Keratinocyte (primary cell): ENCODE measurements at regions not wholly inside any gene's neighbourhood (a gene's known extent, or its start where the extent isn't known, plus 50 kb on each side); places are given as distances from the start of the nearest gene placed in this dataset.

Experiments used
- DNase-seq: peaks from one replicate; pipeline ENCODE4 v3.0.0-alpha.2; 2011; ENCODE audit warnings: low read depth, missing footprints, low spot score
- FAIRE-seq: peaks from 2 replicates; lab custom pipeline; 2011; peaks lifted over from hg19 to GRCh38; lab: Jason Lieb, UNC
- H2AFZ ChIP-seq: 2 replicates; pipeline ENCODE4 v1.6.0; 2012; ENCODE audit warnings: low read length, control low read depth, inconsistent platforms; ENCODE audit not compliant: control insufficient read depth
- H3K27ac ChIP-seq: 2 replicates; pipeline ENCODE4 v1.5.1; 2011; ENCODE audit warnings: low read length; ENCODE audit not compliant: control insufficient read depth, insufficient read depth
- H3K27me3 ChIP-seq: 3 replicates; pipeline ENCODE4 v1.6.0; 2011; ENCODE audit warnings: low read length; ENCODE audit not compliant: control insufficient read depth, insufficient read depth; ENCODE audit errors: extremely low read depth
- H3K36me3 ChIP-seq, 2 experiments: 2 replicates in 1 of 2; 3 replicates in 1 of 2; pipeline ENCODE4 v1.5.1; 2011; ENCODE audit warnings: low read length in 2 of 2, mild to moderate bottlenecking in 1 of 2; ENCODE audit not compliant: control insufficient read depth in 2 of 2, insufficient read depth in 2 of 2; ENCODE audit errors: extremely low read depth in 1 of 2
- H3K4me1 ChIP-seq: 3 replicates; pipeline ENCODE4 v1.5.1; 2011; ENCODE audit warnings: low read length; ENCODE audit not compliant: control insufficient read depth, insufficient read depth; ENCODE audit errors: extremely low read depth
- H3K4me2 ChIP-seq: 3 replicates; pipeline ENCODE4 v1.6.0; 2011; ENCODE audit warnings: low read depth, low read length; ENCODE audit not compliant: control insufficient read depth, insufficient read depth; ENCODE audit errors: extremely low read depth
- H3K4me3 ChIP-seq, 3 experiments: fragments of 200-600 bp in 1 of 3; sonication (generic) in 1 of 3; 2 replicates in 2 of 3; 3 replicates in 1 of 3; pipeline ENCODE4 v1.5.1; 2011 to 2016; ENCODE audit warnings: low read length in 3 of 3, mild to moderate bottlenecking in 3 of 3, control low read depth in 2 of 3, inconsistent platforms in 1 of 3, low read depth in 1 of 3, mixed read lengths in 1 of 3, mixed run types in 1 of 3, moderate library complexity in 1 of 3; ENCODE audit not compliant: control insufficient read depth in 2 of 3, insufficient read depth in 2 of 3; ENCODE audit errors: extremely low read depth in 1 of 3
- H3K79me2 ChIP-seq: 2 replicates; pipeline ENCODE4 v1.6.0; 2012; ENCODE audit warnings: low read length; ENCODE audit not compliant: control insufficient read depth, insufficient read depth
- H3K9ac ChIP-seq: 3 replicates; pipeline ENCODE4 v1.6.0; 2011; ENCODE audit warnings: low read length; ENCODE audit not compliant: control insufficient read depth, insufficient read depth; ENCODE audit errors: extremely low read depth
- H3K9me1 ChIP-seq: 3 replicates; pipeline ENCODE4 v1.6.0; 2011; ENCODE audit warnings: low read length; ENCODE audit not compliant: control insufficient read depth, insufficient read depth; ENCODE audit errors: extremely low read depth
- H3K9me3 ChIP-seq: 2 replicates; pipeline ENCODE4 v1.5.1; 2012; ENCODE audit warnings: low read depth, low read length; ENCODE audit not compliant: control insufficient read depth
- H4K20me1 ChIP-seq: 3 replicates; pipeline ENCODE4 v1.6.0; 2011; ENCODE audit warnings: low read length; ENCODE audit not compliant: control insufficient read depth, insufficient read depth; ENCODE audit errors: extremely low read depth
- EZH2 ChIP-seq: IDR thresholded peaks from one replicate; pipeline ENCODE4 v1.6.1; 2012; ENCODE audit warnings: inconsistent platforms, mild to moderate bottlenecking, low read length, moderate library complexity
- dilution Hi-C: fragments of 300-500 bp; cut with MboI; formaldehyde crosslinking; loops from one replicate; pipeline ENCODE4 v1.7.0; 2020; ENCODE audit warnings: low sequenced_read_pairs; ENCODE audit not compliant: extremely low pct_ligation_motif_present
- TF ChIP-seq, protein P1 (sequence below), 3 experiments: IDR thresholded peaks in 1 of 3; conservative IDR thresholded peaks in 1 of 3; optimal IDR thresholded peaks in 1 of 3; 2 replicates in 2 of 3; 3 replicates in 1 of 3; pipeline versions ENCODE3 to v1.5.1; 2011; ENCODE audit warnings: low read length in 3 of 3, mild to moderate bottlenecking in 3 of 3, moderate library complexity in 2 of 3, control low read depth in 1 of 3, inconsistent platforms in 1 of 3; ENCODE audit not compliant: insufficient read depth in 2 of 3; ENCODE audit errors: extremely low read depth in 1 of 3

DNA sequence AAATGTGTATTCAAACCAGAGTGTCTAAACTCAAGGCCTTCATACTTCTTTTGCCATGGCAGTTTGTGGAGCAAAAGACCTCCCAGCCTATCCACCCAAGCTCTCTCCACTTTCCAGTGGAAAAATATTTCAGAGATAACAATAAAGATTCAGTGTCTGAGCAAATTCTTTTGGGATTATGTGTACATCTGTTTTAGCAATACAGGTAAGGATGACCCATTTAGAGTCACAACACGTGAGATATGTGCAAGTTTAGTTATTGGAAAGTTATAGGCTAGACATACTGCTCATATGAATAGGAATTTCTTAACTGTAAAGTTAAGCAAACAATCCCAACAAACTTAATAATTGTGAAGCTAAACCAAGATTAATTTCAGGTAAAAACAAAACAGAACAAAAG is 174.5 kb upstream of the LRIG1 start:
- no peak overlapping the region for H3K9ac ChIP-seq
- no peaks in the 10 kb centered on the region for H3K36me3 ChIP-seq
- no peaks in the 10 kb centered on the region for H4K20me1 ChIP-seq
- H3K9me3 ChIP-seq = no peaks in the 10 kb centered on the region
- no peaks in the 10 kb centered on the region for H3K27me3 ChIP-seq
- H3K9me1 ChIP-seq = no peaks in the 10 kb centered on the region
- H3K4me1 ChIP-seq = no peaks in the 10 kb centered on the region
- H3K27ac ChIP-seq = no peak overlapping the region
- FAIRE-seq (no peak), DNase-seq (no peak)
- H3K4me2 ChIP-seq = no peak overlapping the region
- H2AFZ ChIP-seq = no peak overlapping the region
- dilution Hi-C loops = no loop called here
- H3K4me3 ChIP-seq = no peak overlapping the region
- TF ChIP-seq, protein P1, sequence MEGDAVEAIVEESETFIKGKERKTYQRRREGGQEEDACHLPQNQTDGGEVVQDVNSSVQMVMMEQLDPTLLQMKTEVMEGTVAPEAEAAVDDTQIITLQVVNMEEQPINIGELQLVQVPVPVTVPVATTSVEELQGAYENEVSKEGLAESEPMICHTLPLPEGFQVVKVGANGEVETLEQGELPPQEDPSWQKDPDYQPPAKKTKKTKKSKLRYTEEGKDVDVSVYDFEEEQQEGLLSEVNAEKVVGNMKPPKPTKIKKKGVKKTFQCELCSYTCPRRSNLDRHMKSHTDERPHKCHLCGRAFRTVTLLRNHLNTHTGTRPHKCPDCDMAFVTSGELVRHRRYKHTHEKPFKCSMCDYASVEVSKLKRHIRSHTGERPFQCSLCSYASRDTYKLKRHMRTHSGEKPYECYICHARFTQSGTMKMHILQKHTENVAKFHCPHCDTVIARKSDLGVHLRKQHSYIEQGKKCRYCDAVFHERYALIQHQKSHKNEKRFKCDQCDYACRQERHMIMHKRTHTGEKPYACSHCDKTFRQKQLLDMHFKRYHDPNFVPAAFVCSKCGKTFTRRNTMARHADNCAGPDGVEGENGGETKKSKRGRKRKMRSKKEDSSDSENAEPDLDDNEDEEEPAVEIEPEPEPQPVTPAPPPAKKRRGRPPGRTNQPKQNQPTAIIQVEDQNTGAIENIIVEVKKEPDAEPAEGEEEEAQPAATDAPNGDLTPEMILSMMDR (optimal IDR thresholded peaks at IDR 0.05 in 1 of 3, IDR thresholded peaks at IDR 0.05 in 1 of 3, conservative IDR thresholded peaks at IDR 0.05 in 1 of 3; ENCODE audit: extremely low read depth in 1 of 3, insufficient read depth in 2 of 3, low read length in 3 of 3) = no peak
- TF ChIP-seq EZH2 = no peak
- H3K79me2 ChIP-seq = no peaks in the 10 kb centered on the region

DNA sequence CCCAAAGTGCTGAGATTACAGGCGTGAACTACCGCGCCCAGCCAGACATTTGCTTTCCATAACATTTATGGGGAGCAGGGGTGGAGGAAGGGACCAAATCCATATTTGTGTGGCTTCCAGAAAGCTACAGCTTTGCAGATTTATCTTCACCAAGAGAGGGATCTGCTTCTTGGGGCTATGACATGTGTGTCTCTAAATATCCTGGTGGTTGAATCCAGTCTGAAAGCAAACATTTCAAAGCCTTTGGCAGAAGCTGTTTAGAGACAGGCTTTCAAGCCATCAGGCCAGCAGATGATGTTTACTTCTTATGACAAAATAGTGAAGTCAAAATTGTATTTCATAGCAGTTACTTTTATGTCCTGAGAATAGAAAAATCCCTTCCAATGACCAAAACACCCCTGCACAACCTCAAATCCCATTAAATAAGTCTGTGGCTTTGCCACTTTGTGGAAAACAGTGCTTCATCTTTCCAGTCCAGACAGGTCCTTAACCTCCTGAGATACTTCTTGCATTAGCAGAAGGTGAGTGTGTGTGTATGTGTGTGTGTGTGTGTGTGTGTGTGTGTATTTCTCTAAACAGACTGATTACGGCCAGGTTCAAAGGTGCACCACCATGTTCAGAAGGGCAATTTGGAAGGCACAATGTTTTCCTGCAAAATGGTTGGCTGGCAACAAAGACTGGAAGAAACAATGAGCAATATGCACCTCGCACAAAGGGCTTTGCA is 191.4 kb upstream of the LRIG1 start:
- Histone ChIP-seq H3K9me1 (no peaks in the 10 kb centered on the region), H3K27me3 (no peaks in the 10 kb centered on the region), H3K4me2 (no peak overlapping the region), H3K36me3 (no peaks in the 10 kb centered on the region), H3K79me2 (no peaks in the 10 kb centered on the region), H3K9me3 (no peaks in the 10 kb centered on the region), H3K9ac (no peak overlapping the region), H4K20me1 (no peaks in the 10 kb centered on the region), H3K4me1 (no peaks in the 10 kb centered on the region), H3K27ac (no peak overlapping the region), H3K4me3 (no peak overlapping the region), H2AFZ (no peak overlapping the region)
- DNase-seq = no peak
- TF ChIP-seq, protein P1 (optimal IDR thresholded peaks at IDR 0.05 in 1 of 3, IDR thresholded peaks at IDR 0.05 in 1 of 3, conservative IDR thresholded peaks at IDR 0.05 in 1 of 3; ENCODE audit: extremely low read depth in 1 of 3, insufficient read depth in 2 of 3, low read length in 3 of 3) = no peak
- no peak for TF ChIP-seq EZH2
- no peak for FAIRE-seq
- dilution Hi-C loops = no loop called here
